ENCODE measurements at regions not wholly inside any gene's neighbourhood (a gene's known extent, or its start where the extent isn't known, plus 50 kb on each side); places are given as distances from the start of the nearest gene placed in this dataset.

DNA sequence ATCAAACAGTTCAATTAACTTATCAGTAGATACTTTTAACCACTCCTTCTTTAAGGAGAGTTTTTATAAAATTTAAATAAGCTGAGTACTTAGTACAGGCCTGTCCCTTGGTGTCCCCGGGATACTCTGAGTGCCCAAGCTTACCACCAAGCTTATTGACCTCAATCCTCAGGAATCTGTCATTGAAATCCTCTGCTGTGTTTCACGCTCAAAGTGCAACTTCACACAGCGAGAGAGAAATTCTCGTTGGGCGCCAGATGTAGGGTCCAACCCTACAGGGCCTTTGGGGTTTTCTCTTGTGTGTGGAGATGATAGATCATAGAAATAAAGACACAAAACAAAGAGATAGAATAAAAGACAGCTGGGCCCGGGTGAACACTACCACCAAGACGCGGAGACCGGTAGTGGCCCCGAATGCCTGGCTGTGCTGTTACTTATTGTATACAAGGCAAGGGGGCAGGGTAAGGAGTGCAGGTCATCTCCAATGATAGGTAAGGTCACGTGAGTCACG, 65.3 kb upstream of the ARL4D start:
- TF ChIP-seq, protein P1, sequence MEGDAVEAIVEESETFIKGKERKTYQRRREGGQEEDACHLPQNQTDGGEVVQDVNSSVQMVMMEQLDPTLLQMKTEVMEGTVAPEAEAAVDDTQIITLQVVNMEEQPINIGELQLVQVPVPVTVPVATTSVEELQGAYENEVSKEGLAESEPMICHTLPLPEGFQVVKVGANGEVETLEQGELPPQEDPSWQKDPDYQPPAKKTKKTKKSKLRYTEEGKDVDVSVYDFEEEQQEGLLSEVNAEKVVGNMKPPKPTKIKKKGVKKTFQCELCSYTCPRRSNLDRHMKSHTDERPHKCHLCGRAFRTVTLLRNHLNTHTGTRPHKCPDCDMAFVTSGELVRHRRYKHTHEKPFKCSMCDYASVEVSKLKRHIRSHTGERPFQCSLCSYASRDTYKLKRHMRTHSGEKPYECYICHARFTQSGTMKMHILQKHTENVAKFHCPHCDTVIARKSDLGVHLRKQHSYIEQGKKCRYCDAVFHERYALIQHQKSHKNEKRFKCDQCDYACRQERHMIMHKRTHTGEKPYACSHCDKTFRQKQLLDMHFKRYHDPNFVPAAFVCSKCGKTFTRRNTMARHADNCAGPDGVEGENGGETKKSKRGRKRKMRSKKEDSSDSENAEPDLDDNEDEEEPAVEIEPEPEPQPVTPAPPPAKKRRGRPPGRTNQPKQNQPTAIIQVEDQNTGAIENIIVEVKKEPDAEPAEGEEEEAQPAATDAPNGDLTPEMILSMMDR (IDR thresholded peaks at IDR 0.05; ENCODE audit: borderline replicate concordance, insufficient read depth, low read depth, low read length), result no peak
- no peak overlapping the region for H3K4me3 ChIP-seq (ENCODE audit: low read depth, low read length)

DNA sequence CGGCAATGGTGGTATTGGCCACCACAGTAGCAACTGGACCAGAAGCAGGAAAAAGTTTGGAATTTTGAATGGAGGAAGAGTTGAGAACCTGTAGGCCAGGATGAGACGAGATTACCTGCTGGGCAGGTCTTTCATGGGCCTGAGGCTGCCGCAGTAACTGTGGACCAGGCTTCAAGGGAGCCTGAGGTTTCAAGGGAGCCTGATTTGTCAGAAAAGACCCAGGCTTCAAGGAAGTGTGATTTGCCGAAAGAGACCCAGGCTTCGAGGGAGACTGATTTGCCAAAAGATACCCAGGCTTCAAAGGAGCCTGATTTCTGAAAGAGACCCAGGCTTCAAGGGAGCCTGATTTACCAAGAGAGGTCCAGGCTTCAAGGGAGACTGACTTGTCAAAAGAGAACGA, 66.6 kb upstream of the ARL4D start:
- H3K4me3 ChIP-seq (ENCODE audit: low read depth, low read length), result no peak overlapping the region
- TF ChIP-seq, protein P1 (IDR thresholded peaks at IDR 0.05; ENCODE audit: borderline replicate concordance, insufficient read depth, low read depth, low read length), result no peak

DNA sequence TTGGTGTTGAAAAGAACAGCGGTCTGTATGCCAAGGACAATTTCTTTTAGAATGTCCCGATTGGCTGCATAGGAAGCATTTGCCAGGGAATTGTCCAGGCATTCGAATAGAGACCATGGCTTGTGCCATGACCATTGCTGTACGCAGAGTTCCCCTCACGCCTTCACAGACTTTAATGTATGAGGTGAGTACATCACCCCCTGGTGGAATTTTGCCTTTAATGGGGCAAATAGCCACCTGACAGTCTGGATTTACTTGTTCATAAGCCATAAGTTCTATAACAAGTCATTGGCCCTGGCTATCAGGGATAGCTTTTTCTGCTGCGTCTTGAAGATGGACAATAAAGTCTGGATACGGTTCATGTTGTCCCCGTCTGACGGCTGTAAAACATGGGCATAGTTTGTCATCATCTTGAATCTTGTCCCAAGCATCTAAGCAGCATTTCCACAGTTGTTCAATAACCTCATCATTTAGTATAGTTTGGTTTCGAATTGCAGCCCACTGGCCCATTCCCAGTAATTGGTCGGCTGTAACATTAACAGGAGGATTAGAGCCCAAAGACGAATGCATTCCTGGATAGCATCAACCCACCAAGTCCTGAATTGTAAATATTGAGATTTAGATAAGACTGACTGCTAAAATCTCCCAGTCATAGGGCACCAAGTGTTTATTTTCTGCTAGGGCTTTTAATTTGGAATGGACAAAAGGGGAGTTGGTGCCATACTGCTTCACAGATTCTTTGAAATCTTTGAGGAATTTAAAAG, 67.7 kb upstream of the ARL4D start:
- TF ChIP-seq, protein P1 (IDR thresholded peaks at IDR 0.05; ENCODE audit: borderline replicate concordance, insufficient read depth, low read depth, low read length), result no peak

DNA sequence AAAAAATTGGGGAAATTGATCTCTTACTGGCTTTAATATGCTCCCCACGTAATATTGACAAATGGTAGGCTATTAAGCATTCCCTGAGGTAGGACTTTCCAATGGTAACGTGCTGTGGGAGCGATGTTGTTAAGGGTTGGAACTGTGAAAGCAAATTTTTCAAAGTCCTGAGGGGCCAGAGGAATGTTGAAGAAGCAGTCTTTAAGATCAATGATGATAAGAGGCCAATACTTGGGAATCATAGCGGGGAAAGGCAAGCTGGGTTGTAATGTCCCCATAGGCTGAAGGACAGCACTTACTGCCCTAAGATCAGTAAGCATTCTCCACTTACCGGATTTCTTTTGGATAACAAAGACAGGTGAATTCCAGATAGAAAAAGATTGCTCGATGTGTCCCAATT, 69.6 kb upstream of the ARL4D start:
- TF ChIP-seq, protein P1 (IDR thresholded peaks at IDR 0.05; ENCODE audit: borderline replicate concordance, insufficient read depth, low read depth, low read length), result no peak
- H3K4me3 ChIP-seq (ENCODE audit: low read depth, low read length), result no peak overlapping the region

More for the DNA sequence above, 67.7 kb upstream of the ARL4D start:
- no peak overlapping the region for H3K4me3 ChIP-seq (ENCODE audit: low read depth, low read length)

DNA sequence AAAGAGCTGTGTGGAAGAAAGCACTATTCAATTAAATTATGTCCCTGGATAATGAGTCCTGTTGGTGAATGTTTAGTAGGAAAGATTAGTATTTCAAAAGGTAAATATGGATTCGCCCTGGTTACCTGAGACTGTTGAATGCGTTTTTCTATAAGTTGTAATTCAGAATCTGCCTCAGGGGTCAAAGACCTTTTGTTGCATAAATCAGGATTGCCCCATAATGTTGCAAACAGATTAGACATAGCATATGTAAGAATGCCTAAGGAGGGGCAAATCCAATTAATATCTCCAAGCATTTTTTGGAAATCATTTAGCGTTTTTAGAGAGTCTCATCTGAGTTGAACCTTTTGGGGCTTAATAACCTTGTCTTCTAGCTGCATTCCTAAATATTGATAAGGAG, 70.1 kb upstream of the ARL4D start:
- H3K4me3 ChIP-seq (ENCODE audit: low read depth, low read length), result no peak overlapping the region
- TF ChIP-seq, protein P1 (IDR thresholded peaks at IDR 0.05; ENCODE audit: borderline replicate concordance, insufficient read depth, low read depth, low read length), result no peak

DNA sequence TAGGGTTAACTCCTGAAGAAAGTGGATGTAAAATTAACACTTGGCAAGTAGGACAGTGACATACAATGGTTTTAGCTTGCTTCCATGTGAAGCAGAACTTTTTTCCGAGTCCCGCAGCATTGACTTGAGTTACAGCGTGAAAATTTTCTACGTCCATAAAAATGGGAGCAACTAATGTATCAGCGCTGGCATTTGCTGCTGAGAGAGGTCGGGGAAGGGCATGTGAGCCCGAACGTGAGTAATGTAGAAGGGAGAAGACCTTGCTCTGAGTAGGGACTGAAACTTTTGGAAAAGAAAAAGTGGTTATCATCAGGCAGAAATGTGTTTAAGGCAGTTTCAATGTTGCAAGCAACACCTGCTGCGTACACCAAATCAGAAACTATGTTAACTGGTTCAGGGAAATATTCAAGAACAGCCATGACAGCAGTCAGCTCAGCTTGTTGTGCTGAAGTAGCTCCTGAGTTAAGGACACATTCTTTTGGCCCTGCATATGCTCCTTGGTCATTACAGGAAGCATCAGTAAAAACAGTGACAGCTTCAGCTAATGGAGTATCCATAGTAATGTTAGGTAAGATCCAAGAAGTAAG, 70.9 kb upstream of the ARL4D start:
- TF ChIP-seq, protein P1 (IDR thresholded peaks at IDR 0.05; ENCODE audit: borderline replicate concordance, insufficient read depth, low read depth, low read length), result no peak
- H3K4me3 ChIP-seq (ENCODE audit: low read depth, low read length), result no peak overlapping the region

DNA sequence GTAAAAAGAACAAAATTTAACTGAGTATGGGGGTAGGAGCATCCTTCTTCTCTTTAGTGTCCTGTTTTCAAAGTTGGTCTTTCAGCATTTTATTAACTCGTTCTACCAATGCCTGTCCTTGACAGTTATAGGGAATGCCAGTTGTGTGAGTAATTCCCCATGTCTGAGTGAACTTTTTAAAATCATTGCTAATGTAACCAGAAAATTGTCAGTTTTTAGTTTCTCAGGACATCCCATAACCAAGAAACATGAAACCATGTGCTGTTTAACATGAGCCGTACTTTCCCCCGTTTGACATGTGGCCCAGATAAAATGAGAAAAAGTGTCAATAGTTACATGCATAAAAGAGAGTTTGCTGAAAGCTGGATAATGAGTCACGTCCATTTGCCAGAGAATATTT, 71.4 kb upstream of the ARL4D start:
- TF ChIP-seq, protein P1 (IDR thresholded peaks at IDR 0.05; ENCODE audit: borderline replicate concordance, insufficient read depth, low read depth, low read length), result no peak
- no peak overlapping the region for H3K4me3 ChIP-seq (ENCODE audit: low read depth, low read length)
